GM18520 (cell line): ENCODE measurements at regions not wholly inside any gene's neighbourhood (a gene's known extent, or its start where the extent isn't known, plus 50 kb on each side); places are given as distances from the start of the nearest gene placed in this dataset.
"Not testable (repeated sequence)": the region's sequence is repeated elsewhere in the genome, so short reads cannot be mapped to it uniquely, and the experiment has no call there.

ENCODE experiments used
- ATAC-seq: cut with Tn5 transposase; IDR thresholded peaks from one replicate; pipeline ENCODE4 v1.9.1; 2021; ENCODE audit not compliant: unreplicated experiment

GRCh38 chr9:2277133-2277532 lies 262.0 kb downstream of the SMARCA2 start:
- ATAC-seq, result not testable (repeated sequence)

- ATAC-seq, result not testable (repeated sequence)
These were observed 262.5 kb downstream of the SMARCA2 start for GRCh38 chr9:2277644-2278043.

- ATAC-seq, result not testable (repeated sequence)
These were observed 264.0 kb downstream of the SMARCA2 start for GRCh38 chr9:2279138-2279537.

GRCh38 chr9:2281031-2281802 lies 266.1 kb downstream of the SMARCA2 start:
- no peak for ATAC-seq

GRCh38 chr9:2281803-2282185 lies 266.6 kb downstream of the SMARCA2 start:
- ATAC-seq, result no peak

GRCh38 chr9:2284770-2285169 lies 269.6 kb downstream of the SMARCA2 start:
- no peak for ATAC-seq

GRCh38 chr9:2285416-2286332 lies 270.5 kb downstream of the SMARCA2 start:
- no peak for ATAC-seq

- ATAC-seq, result no peak
These were observed 271.2 kb downstream of the SMARCA2 start for GRCh38 chr9:2286333-2286705.

GRCh38 chr9:2286825-2287455 lies 271.8 kb downstream of the SMARCA2 start:
- ATAC-seq, result no peak

GRCh38 chr9:2288309-2288708 lies 273.2 kb downstream of the SMARCA2 start:
- ATAC-seq, result no peak

- ATAC-seq, result no peak
These were observed 274.1 kb downstream of the SMARCA2 start for GRCh38 chr9:2289263-2289662.

- ATAC-seq, result no peak
These were observed 275.2 kb downstream of the SMARCA2 start for GRCh38 chr9:2290382-2290781.

- ATAC-seq, result no peak
These were observed 277.0 kb downstream of the SMARCA2 start for GRCh38 chr9:2291980-2292704.

- no peak for ATAC-seq
These were observed 277.6 kb downstream of the SMARCA2 start for GRCh38 chr9:2292733-2293132.

GRCh38 chr9:2297771-2298170 lies 282.6 kb downstream of the SMARCA2 start:
- no peak for ATAC-seq

GRCh38 chr9:2298217-2298616 lies 283.1 kb downstream of the SMARCA2 start:
- no peak for ATAC-seq

- no peak for ATAC-seq
These were observed 284.2 kb downstream of the SMARCA2 start for GRCh38 chr9:2299156-2299842.

GRCh38 chr9:2299843-2300205 lies 284.7 kb downstream of the SMARCA2 start:
- no peak for ATAC-seq

GRCh38 chr9:2300325-2300724 lies 285.2 kb downstream of the SMARCA2 start:
- no peak for ATAC-seq

GRCh38 chr9:2302606-2303005 lies 287.5 kb downstream of the SMARCA2 start:
- no peak for ATAC-seq
